H1 (cell line): ENCODE measurements at regions not wholly inside any gene's neighbourhood (a gene's known extent, or its start where the extent isn't known, plus 50 kb on each side); places are given as distances from the start of the nearest gene placed in this dataset.

ENCODE experiments used
- CTCF ChIA-PET: fragments of 300-600 bp; sonication (Branson Sonifier 250); formaldehyde crosslinking; loops from one replicate; lab custom pipeline; 2021; ENCODE audit not compliant: partially characterized antibody; lab: Charles Lee
- POLR2A ChIA-PET: fragments of 300-600 bp; sonication (Branson Sonifier 250); formaldehyde crosslinking; loops from one replicate; lab custom pipeline; 2021; ENCODE audit warnings: inconsistent platforms; ENCODE audit not compliant: partially characterized antibody; lab: Charles Lee
- DNase-seq, 2 experiments: peaks; one replicate each; pipeline versions ENCODE4 v3.0.0 to v3.0.0-alpha.2; 2010 to 2022; ENCODE audit warnings: low spot score in 2 of 2, low read depth in 1 of 2, mixed read lengths in 1 of 2
- FAIRE-seq: peaks from 2 replicates; lab custom pipeline; 2011; peaks lifted over from hg19 to GRCh38; lab: Jason Lieb, UNC
- H2AFZ ChIP-seq: 2 replicates; pipeline ENCODE4 v1.8.1; 2012; ENCODE audit warnings: low read length, inconsistent platforms
- H2AK5ac ChIP-seq: 2 replicates; pipeline ENCODE4 v1.6.1; 2013; ENCODE audit warnings: low read depth, low read length
- H2BK120ac ChIP-seq: replicated peaks from 2 replicates; pipeline ENCODE3; 2013; ENCODE audit warnings: low read depth, low read length, inconsistent platforms
- H2BK12ac ChIP-seq: 2 replicates; pipeline ENCODE4 v1.6.1; 2013; ENCODE audit warnings: low read depth, low read length
- H2BK15ac ChIP-seq: 2 replicates; pipeline ENCODE4 v1.6.1; 2013; ENCODE audit warnings: low read length
- H2BK20ac ChIP-seq: 2 replicates; pipeline ENCODE4 v1.6.1; 2013; ENCODE audit warnings: low read length
- H2BK5ac ChIP-seq: 2 replicates; pipeline ENCODE4 v1.6.1; 2013; ENCODE audit warnings: low read depth, low read length
- H3K14ac ChIP-seq: 2 replicates; pipeline ENCODE4 v1.6.1; 2013; ENCODE audit warnings: inconsistent platforms; ENCODE audit not compliant: insufficient read length
- H3K18ac ChIP-seq: 2 replicates; pipeline ENCODE4 v1.6.1; 2013; ENCODE audit warnings: low read length; ENCODE audit errors: extremely low read depth
- H3K23ac ChIP-seq: 2 replicates; pipeline ENCODE4 v1.6.1; 2013; ENCODE audit warnings: inconsistent platforms; ENCODE audit not compliant: insufficient read length
- H3K23me2 ChIP-seq: 2 replicates; pipeline ENCODE4 v1.6.1; 2013; ENCODE audit warnings: low read depth, low read length
- H3K27ac ChIP-seq: 2 replicates; pipeline ENCODE4 v1.6.1; 2011; ENCODE audit warnings: low read depth, low read length, inconsistent platforms
- H3K27me3 ChIP-seq, 4 experiments: replicated peaks in 1 of 4; 1 replicate in 1 of 4; 2 replicates in 3 of 4; pipeline versions ENCODE4 v1.6.1 to v1.8.1; 2011 to 2013; ENCODE audit warnings: low read length in 3 of 4, mild to moderate bottlenecking in 3 of 4, inconsistent platforms in 2 of 4, mixed read lengths in 2 of 4, moderate library complexity in 1 of 4; ENCODE audit not compliant: control insufficient read depth in 3 of 4, insufficient read depth in 3 of 4; ENCODE audit errors: extremely low read depth in 1 of 4
- H3K36me3 ChIP-seq, 4 experiments: 2 replicates each; pipeline versions ENCODE4 v1.6.1 to v1.8.1; 2011 to 2013; ENCODE audit warnings: mild to moderate bottlenecking in 4 of 4, low read length in 3 of 4, moderate library complexity in 2 of 4, control low read depth in 1 of 4, inconsistent platforms in 1 of 4; ENCODE audit not compliant: insufficient read depth in 4 of 4, control insufficient read depth in 2 of 4
- H3K4ac ChIP-seq: replicated peaks from 2 replicates; pipeline ENCODE3; 2013; ENCODE audit warnings: low read length, low read depth, mixed read lengths, inconsistent platforms; ENCODE audit not compliant: insufficient read length
- H3K4me1 ChIP-seq, 4 experiments: replicated peaks in 1 of 4; 1 replicate in 1 of 4; 2 replicates in 3 of 4; pipeline versions ENCODE4 v1.6.1 to v1.8.1; 2011 to 2013; ENCODE audit warnings: low read length in 3 of 4, inconsistent platforms in 2 of 4, mixed read lengths in 1 of 4; ENCODE audit not compliant: insufficient read depth in 4 of 4, control insufficient read depth in 3 of 4
- H3K4me2 ChIP-seq, 2 experiments: 2 replicates each; pipeline versions ENCODE4 v1.6.1 to v1.8.1; 2011 to 2013; ENCODE audit warnings: low read depth in 2 of 2, low read length in 2 of 2, control low read depth in 1 of 2, inconsistent platforms in 1 of 2, mild to moderate bottlenecking in 1 of 2; ENCODE audit not compliant: insufficient read depth in 1 of 2
- H3K4me3 ChIP-seq, 4 experiments: fragments of 200-600, 300-600 bp in 1 of 4; sonication (generic), shearing (Covaris generic), sonication (Bioruptor Twin) in 1 of 4; 2 replicates each; pipeline versions ENCODE4 v1.5.1 to v1.8.1; 2011 to 2016; ENCODE audit warnings: low read length in 4 of 4, low read depth in 3 of 4, control low read depth in 2 of 4, inconsistent platforms in 2 of 4, mild to moderate bottlenecking in 2 of 4, mixed read lengths in 1 of 4, moderate library complexity in 1 of 4; ENCODE audit not compliant: insufficient read depth in 2 of 4; ENCODE audit errors: extremely low read depth in 1 of 4
- H3K56ac ChIP-seq: replicated peaks from 2 replicates; pipeline ENCODE3; 2013; ENCODE audit warnings: low read depth, mild to moderate bottlenecking, mixed read lengths, low read length, inconsistent platforms; ENCODE audit not compliant: insufficient read length
- H3K79me1 ChIP-seq: 2 replicates; pipeline ENCODE4 v1.6.1; 2013; ENCODE audit warnings: low read depth, low read length, control low read depth
- H3K79me2 ChIP-seq, 2 experiments: 2 replicates each; pipeline versions ENCODE4 v1.6.1 to v1.8.1; 2012 to 2013; ENCODE audit warnings: low read length in 2 of 2, mild to moderate bottlenecking in 2 of 2, inconsistent platforms in 1 of 2; ENCODE audit not compliant: insufficient read depth in 2 of 2, control insufficient read depth in 1 of 2
- H3K9ac ChIP-seq, 4 experiments: replicated peaks in 1 of 4; 1 replicate in 1 of 4; 2 replicates in 3 of 4; pipeline versions ENCODE4 v1.6.1 to v1.8.1; 2011 to 2013; ENCODE audit warnings: low read depth in 3 of 4, low read length in 3 of 4, control low read depth in 2 of 4, mild to moderate bottlenecking in 2 of 4, moderate library complexity in 2 of 4, inconsistent platforms in 1 of 4; ENCODE audit errors: extremely low read depth in 1 of 4
- H3K9me3 ChIP-seq, 2 experiments: 2 replicates each; pipeline versions ENCODE4 v1.6.1 to v1.8.1; 2012 to 2013; ENCODE audit warnings: mild to moderate bottlenecking in 2 of 2, moderate library complexity in 2 of 2, control low read depth in 1 of 2, inconsistent platforms in 1 of 2, low read depth in 1 of 2, low read length in 1 of 2, mixed read lengths in 1 of 2; ENCODE audit not compliant: insufficient read depth in 2 of 2
- H4K20me1 ChIP-seq, 2 experiments: replicated peaks in 1 of 2; 2 replicates each; pipeline versions ENCODE3 to v1.8.1; 2011 to 2013; ENCODE audit warnings: inconsistent platforms in 2 of 2, low read length in 2 of 2, mild to moderate bottlenecking in 1 of 2; ENCODE audit not compliant: insufficient read depth in 2 of 2, control insufficient read depth in 1 of 2
- H4K5ac ChIP-seq: 2 replicates; pipeline ENCODE4 v1.6.1; 2013; ENCODE audit warnings: low read length, low read depth, mixed read lengths, inconsistent platforms; ENCODE audit not compliant: insufficient read length
- H4K8ac ChIP-seq: 2 replicates; pipeline ENCODE4 v1.8.0; 2013; ENCODE audit warnings: mild to moderate bottlenecking, moderate library complexity, low read length, inconsistent platforms; ENCODE audit not compliant: insufficient read depth; ENCODE audit errors: extremely low read depth
- H4K91ac ChIP-seq: replicated peaks from 2 replicates; pipeline ENCODE3; 2013; ENCODE audit warnings: low read length, mixed read lengths, inconsistent platforms; ENCODE audit not compliant: insufficient read length
- HDAC2 ChIP-seq, 2 experiments: fragments of 300-600 bp in 1 of 2; sonication (generic) in 1 of 2; IDR thresholded peaks; 2 replicates each; pipeline ENCODE4 v1.6.1; 2011 to 2012; ENCODE audit warnings: low read depth in 2 of 2, low read length in 2 of 2, mild to moderate bottlenecking in 2 of 2, moderate library complexity in 2 of 2, borderline replicate concordance in 1 of 2, inconsistent platforms in 1 of 2
- POU5F1 ChIP-seq: IDR thresholded peaks from 2 replicates; pipeline ENCODE4 v1.6.1; 2011; ENCODE audit warnings: low read depth, mild to moderate bottlenecking, low read length, moderate library complexity
- SAP30 ChIP-seq: fragments of 300-600 bp; sonication (generic); IDR thresholded peaks from 2 replicates; pipeline ENCODE4 v1.7.1; 2012; ENCODE audit warnings: low read length, moderate library complexity, mild to moderate bottlenecking, inconsistent platforms; ENCODE audit not compliant: insufficient read depth, insufficient replicate concordance
- TCF12 ChIP-seq: IDR thresholded peaks from 2 replicates; pipeline ENCODE4 v1.6.1; 2011; ENCODE audit warnings: low read depth, mild to moderate bottlenecking, low read length
- YY1 ChIP-seq: IDR thresholded peaks from 2 replicates; pipeline ENCODE4 v1.6.1; 2011; ENCODE audit warnings: low read depth, mild to moderate bottlenecking, low read length
- WGBS, 2 experiments: shearing (Covaris generic) in 1 of 2; methylation state at CpG; one replicate each; pipeline versions ENCODE4 v1.1.6 to v1.1.7; 2013 to 2015; ENCODE audit warnings: low lambda C conversion rate in 2 of 2, mixed read lengths in 2 of 2, inconsistent platforms in 1 of 2, low coverage in 1 of 2, missing lambda C conversion rate in 1 of 2; ENCODE audit not compliant: insufficient replicate concordance in 2 of 2, insufficient coverage in 1 of 2, insufficient read length in 1 of 2; ENCODE audit errors: extremely low coverage in 1 of 2, missing lambda C conversion rate in 1 of 2; 5-methylcytosine and 5-hydroxymethylcytosine counted together
- TF ChIP-seq, protein P1 (sequence below), 3 experiments: IDR thresholded peaks; 1 replicate in 2 of 3; 2 replicates in 1 of 3; pipeline versions ENCODE4 v1.5.1 to v1.6.1; 2011; ENCODE audit warnings: low read length in 3 of 3, mild to moderate bottlenecking in 3 of 3, inconsistent platforms in 2 of 3, low read depth in 1 of 3, moderate library complexity in 1 of 3; ENCODE audit not compliant: insufficient read depth in 1 of 3; ENCODE audit errors: control extremely low read depth in 1 of 3
- TF ChIP-seq, protein P2 (sequence below): IDR thresholded peaks from 2 replicates; pipeline ENCODE4 v1.6.1; 2012; ENCODE audit warnings: low read length, inconsistent platforms
- TF ChIP-seq, protein P3 (sequence below): IDR thresholded peaks from 2 replicates; pipeline ENCODE4 v1.6.1; 2012; ENCODE audit warnings: inconsistent platforms

DNA sequence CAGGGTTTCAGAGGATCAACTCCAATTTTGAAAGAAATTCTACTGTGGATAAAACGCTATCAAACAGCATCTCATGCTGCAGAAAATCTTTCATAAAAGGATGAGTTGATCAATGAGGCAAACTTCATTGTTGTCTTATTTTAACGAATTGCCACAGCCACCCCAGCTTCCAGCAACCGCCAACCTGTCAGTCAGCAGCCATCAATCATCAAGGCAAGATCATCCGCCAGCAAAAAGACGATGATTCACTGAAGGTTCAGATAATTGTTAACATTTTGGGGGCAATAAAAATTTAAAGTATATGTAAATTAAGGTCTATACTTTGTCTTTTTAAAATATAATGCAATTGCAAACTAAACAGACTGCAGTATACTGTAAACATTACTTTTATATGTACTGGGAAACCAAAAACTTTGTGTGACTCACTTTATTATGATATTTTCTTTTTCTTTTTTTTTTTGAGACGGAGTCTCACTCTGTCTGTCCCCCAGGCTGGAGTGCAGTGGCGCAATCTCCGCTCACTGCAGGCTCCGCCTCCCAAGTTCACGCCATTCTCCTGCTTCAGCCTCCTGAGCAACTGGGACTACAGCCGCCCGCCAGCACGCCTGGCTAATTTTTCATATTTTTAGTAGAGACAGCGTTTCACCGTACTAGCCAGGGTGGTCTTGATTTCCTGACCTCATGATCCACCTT, 155.3 kb upstream of the SYN3 start:
- DNase-seq = no peak
- no peak overlapping the region for H3K14ac ChIP-seq
- H4K5ac ChIP-seq = no peak overlapping the region
- H4K20me1 ChIP-seq = peaks cover 0 to 2% of the 10 kb centered on the region in 2 experiments
- H3K79me1 ChIP-seq = no peaks in the 10 kb centered on the region
- H4K8ac ChIP-seq = no peak overlapping the region
- H3K9ac ChIP-seq = no peak overlapping the region
- no peak overlapping the region for H3K56ac ChIP-seq
- FAIRE-seq = no peak
- H3K27ac ChIP-seq = no peak overlapping the region
- no peaks in the 10 kb centered on the region for H3K9me3 ChIP-seq
- no peak overlapping the region for H2BK15ac ChIP-seq
- 89% methylated on average over 15 of the region's 15 CpGs; no CpG with 5 or more reads in 1 of the 2 experiments for WGBS, 2 experiments
- H3K4me2 ChIP-seq = no peak overlapping the region
- no peak overlapping the region for H2BK12ac ChIP-seq
- H3K23me2 ChIP-seq = no peaks in the 10 kb centered on the region
- H3K18ac ChIP-seq = no peak overlapping the region
- ChIA-PET CTCF (interaction anchor here (0.6 to 1.7 kb wide), 4 partner anchors 11 to 375 kb away, joined by 3 to 9 read pairs (median 4); no protein-coding TSS in a partner anchor), POLR2A (interaction anchor here (0.7 kb wide), 1 partner anchor 87 kb away, joined by 3 read pairs; no protein-coding TSS in a partner anchor)
- no peak overlapping the region for H4K91ac ChIP-seq
- no peak overlapping the region for H3K4me3 ChIP-seq
- H2AFZ ChIP-seq = no peak overlapping the region
- TF ChIP-seq, protein P1, sequence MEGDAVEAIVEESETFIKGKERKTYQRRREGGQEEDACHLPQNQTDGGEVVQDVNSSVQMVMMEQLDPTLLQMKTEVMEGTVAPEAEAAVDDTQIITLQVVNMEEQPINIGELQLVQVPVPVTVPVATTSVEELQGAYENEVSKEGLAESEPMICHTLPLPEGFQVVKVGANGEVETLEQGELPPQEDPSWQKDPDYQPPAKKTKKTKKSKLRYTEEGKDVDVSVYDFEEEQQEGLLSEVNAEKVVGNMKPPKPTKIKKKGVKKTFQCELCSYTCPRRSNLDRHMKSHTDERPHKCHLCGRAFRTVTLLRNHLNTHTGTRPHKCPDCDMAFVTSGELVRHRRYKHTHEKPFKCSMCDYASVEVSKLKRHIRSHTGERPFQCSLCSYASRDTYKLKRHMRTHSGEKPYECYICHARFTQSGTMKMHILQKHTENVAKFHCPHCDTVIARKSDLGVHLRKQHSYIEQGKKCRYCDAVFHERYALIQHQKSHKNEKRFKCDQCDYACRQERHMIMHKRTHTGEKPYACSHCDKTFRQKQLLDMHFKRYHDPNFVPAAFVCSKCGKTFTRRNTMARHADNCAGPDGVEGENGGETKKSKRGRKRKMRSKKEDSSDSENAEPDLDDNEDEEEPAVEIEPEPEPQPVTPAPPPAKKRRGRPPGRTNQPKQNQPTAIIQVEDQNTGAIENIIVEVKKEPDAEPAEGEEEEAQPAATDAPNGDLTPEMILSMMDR (IDR thresholded peaks at IDR 0.05; ENCODE audit: control extremely low read depth in 1 of 3, insufficient read depth in 1 of 3, low read depth in 1 of 3, low read length in 3 of 3) = no peak
- TF ChIP-seq YY1 (no peak), SAP30 (no peak), POU5F1 (no peak), HDAC2 (IDR thresholded peaks at IDR 0.05; ENCODE audit: borderline replicate concordance in 1 of 2, low read depth in 2 of 2, low read length in 2 of 2) (no peak), TCF12 (no peak)
- TF ChIP-seq, protein P2, sequence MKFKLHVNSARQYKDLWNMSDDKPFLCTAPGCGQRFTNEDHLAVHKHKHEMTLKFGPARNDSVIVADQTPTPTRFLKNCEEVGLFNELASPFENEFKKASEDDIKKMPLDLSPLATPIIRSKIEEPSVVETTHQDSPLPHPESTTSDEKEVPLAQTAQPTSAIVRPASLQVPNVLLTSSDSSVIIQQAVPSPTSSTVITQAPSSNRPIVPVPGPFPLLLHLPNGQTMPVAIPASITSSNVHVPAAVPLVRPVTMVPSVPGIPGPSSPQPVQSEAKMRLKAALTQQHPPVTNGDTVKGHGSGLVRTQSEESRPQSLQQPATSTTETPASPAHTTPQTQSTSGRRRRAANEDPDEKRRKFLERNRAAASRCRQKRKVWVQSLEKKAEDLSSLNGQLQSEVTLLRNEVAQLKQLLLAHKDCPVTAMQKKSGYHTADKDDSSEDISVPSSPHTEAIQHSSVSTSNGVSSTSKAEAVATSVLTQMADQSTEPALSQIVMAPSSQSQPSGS = no peak
- TF ChIP-seq, protein P3, sequence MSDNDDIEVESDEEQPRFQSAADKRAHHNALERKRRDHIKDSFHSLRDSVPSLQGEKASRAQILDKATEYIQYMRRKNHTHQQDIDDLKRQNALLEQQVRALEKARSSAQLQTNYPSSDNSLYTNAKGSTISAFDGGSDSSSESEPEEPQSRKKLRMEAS = no peak
- TF ChIP-seq, all 59 proteins: peak for 0
- H3K4ac ChIP-seq = no peak overlapping the region
- H3K27me3 ChIP-seq = peaks cover 0 to 2% (median 0%) of the 10 kb centered on the region in 4 experiments; a peak in 3 of 7 replicates
- no peak overlapping the region for H2AK5ac ChIP-seq
- no peaks in the 10 kb centered on the region for H3K79me2 ChIP-seq
- no peaks in the 10 kb centered on the region for H3K36me3 ChIP-seq
- no peak overlapping the region for H2BK5ac ChIP-seq
- H2BK20ac ChIP-seq = no peak overlapping the region
- H3K4me1 ChIP-seq = no peaks in the 10 kb centered on the region
- H3K23ac ChIP-seq = no peak overlapping the region
- H2BK120ac ChIP-seq = no peak overlapping the region
